Kidney glomerular epithelial cell (primary cell): ENCODE measurements at regions not wholly inside any gene's neighbourhood (a gene's known extent, or its start where the extent isn't known, plus 50 kb on each side); places are given as distances from the start of the nearest gene placed in this dataset.
"Not testable (repeated sequence)": the region's sequence is repeated elsewhere in the genome, so short reads cannot be mapped to it uniquely, and the experiment has no call there.

Experiments
- DNase-seq: peaks from one replicate; lab custom pipeline; 2025; lab: John Stamatoyannopoulos, UW

- no peak for DNase-seq
Measured at GRCh38 chr2:150266931-150267330, 220.5 kb downstream of the RND3 start.

DNA sequence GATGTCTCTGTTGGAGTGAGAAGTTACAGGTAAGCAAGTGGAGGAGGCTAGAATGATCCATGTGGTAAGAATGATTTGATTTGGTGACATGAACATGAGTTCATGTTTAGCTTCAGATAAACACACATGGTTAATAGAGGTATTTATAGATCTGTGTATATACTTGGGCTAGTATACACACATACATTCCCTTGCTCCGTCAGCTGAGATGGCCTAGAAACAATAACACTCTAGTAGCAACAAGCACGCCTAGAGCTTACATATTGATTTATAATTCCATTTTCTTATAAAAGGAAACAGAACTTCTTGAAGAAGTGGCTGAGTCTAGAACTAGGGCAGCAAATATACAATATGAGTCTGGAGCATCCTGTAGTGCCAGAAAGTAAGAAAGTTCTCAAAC lies 223.0 kb downstream of the RND3 start:
- DNase-seq: no peak

- DNase-seq: no peak
Measured at GRCh38 chr2:150261691-150262090, 225.8 kb downstream of the RND3 start.

GRCh38 chr2:150260636-150261035 lies 226.8 kb downstream of the RND3 start:
- DNase-seq: no peak

DNA sequence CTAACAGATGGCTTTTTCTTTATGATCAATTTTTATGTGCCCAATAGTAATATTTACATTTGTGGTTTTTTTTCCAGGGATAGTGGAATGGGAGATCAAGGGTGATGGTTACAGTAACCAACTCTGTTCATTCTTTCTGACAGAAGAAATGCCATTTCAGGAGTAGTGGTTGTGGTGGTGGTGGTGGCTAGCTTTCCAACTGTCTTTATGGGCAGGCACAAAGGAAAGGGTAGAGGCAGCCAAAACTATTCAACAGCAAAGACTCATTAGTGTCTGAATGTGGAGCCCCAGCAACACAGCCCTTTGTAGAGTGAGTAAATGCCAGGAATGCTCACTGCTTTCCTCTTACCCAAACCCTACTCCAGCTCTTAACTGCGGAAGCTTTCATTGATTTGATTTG lies 227.7 kb downstream of the RND3 start:
- DNase-seq: no peak

GRCh38 chr2:150258781-150259307 lies 228.6 kb downstream of the RND3 start:
- no peak for DNase-seq

DNA sequence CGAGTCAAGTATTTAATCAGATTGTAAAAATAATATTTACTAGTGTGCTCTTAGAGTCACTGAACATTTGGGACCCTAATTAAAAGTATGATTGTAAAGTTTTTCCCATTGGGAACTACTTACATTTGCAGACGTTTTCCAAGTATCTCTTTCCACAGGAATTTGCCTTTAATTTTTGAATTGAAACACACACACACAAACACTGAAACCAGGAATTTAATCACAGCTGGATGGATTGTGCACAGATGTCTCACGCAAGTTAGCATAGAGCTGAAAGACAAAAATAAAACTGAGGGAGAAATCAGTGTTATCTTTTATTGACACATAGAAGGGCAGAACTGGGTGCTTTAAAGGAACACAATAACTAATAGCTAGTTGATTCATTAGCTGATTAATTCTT lies 230.7 kb downstream of the RND3 start:
- no peak for DNase-seq

DNA sequence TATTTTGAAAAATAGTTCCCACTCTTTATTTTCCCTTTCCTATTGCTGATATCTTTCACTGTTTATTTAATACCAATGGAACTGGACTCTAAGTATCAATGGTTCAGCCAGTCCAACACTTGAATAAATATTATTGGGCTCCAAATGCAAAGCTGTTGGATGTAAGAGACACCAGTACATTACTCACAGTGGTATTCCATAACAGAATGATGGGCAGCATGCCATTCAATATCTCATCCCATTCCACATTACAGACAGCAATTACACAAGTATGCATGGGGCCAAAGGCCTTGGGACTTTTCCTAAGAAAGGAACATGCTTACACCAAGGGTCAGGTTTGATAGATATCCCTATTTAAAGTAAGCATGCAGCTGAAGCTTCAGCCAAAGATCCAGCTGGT lies 231.9 kb downstream of the RND3 start:
- DNase-seq: peak; percentile 20

DNA sequence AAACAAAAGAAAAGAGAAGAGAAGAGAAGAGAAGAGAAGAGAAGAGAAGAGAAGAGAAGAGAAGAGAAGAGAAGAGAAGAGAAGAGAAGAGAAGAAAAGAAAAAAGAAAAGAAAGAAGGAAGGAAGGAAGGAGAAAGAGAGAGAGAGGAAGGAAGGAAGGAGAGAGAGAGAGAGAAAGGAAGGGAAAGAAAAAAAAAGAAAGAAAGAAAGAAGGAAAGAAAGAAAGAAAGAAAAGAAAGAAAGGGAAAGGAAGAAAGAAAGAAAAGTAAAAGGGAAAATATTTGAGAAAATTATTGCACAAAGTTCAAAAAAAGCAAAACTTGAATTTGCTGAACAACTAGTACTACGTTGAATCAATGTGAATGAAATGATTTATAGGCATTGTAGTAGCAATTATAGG lies 237.7 kb downstream of the RND3 start:
- DNase-seq: not testable (repeated sequence)

DNA sequence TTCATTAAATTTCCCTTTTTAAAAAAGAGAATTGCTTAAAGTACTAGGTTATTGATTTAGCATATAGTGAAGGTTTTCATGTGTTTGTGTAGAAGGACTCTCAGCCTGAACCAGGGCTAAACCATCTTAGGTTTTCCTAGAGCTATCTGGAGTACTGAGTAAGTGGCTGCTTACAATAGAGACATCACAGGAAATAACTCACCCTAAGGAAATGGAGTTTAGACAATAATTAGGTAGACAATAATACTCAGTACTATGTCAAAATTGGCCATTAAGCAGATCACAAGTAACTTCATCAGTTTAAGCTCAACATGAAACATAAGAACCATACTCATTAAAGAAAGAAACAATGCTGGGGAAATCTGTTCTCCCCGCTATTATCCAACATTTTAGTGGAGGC lies 240.0 kb downstream of the RND3 start:
- DNase-seq: no peak

- DNase-seq: no peak
Measured at GRCh38 chr2:150234787-150235446, 252.6 kb downstream of the RND3 start.

- no peak for DNase-seq
Measured at GRCh38 chr2:150232871-150233270, 254.6 kb downstream of the RND3 start.

DNA sequence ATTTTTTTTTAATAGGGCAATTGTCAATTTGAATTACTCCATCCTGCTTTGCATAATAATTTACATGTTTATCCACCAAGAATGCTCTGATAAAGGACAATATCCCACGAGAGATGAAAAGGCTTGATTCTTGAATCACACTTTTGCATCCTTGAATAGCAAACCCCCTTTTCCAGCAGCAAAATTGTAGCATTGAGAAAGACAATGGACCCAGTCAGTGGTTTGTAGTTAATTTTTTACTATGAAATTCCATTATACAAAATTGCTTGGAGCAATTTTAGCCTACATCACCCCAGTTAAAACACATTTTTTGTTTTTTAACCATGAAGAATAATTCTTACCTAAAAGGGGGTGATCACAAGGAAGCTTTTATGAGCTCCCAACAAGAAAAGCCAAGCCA lies 255.1 kb downstream of the RND3 start:
- DNase-seq: no peak

- DNase-seq: no peak
Measured at GRCh38 chr2:150230616-150231015, 256.9 kb downstream of the RND3 start.

- no peak for DNase-seq
Measured at GRCh38 chr2:150230004-150230403, 257.5 kb downstream of the RND3 start.

- no peak for DNase-seq
Measured at GRCh38 chr2:150228936-150229335, 258.5 kb downstream of the RND3 start.

- no peak for DNase-seq
Measured at GRCh38 chr2:150225030-150225429, 262.4 kb downstream of the RND3 start.

DNA sequence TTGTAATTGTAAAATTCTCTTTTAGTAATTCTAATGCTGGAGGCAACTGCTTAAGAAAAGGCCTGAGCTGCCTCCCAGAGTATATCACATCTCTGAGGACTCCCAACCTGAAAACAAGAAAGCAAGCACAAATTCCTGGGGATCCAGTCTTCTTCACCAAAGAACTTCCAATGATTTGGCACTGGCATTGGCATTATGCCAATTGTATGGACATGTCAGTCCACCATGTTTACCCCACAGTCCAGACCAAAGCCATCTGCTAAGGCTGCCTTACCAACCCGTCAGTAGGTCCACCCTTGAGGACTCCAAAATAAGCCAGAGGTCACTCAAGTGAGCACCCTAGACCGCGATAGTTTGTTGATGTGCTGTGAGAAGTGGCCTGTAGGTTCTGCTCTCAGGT lies 263.1 kb downstream of the RND3 start:
- no peak for DNase-seq

DNA sequence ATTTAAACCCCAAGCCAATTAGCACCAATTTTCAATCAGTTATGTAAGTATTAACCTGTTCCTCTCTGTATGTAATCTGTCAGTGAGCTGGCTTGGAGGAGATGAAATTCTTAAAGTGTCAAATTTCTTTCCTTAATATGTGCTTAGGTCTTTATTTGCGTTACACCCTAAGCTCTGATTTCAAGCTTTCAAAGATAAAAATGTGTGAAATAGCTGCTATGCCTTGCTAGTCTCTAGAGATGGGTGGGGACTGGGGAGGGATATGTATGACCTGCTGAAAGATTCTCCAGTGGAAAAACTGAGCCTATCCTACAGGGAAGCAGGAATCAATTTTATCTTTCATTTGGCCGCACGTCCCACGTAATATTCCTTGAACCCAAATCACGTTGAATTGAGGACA lies 264.5 kb downstream of the RND3 start:
- no peak for DNase-seq

DNA sequence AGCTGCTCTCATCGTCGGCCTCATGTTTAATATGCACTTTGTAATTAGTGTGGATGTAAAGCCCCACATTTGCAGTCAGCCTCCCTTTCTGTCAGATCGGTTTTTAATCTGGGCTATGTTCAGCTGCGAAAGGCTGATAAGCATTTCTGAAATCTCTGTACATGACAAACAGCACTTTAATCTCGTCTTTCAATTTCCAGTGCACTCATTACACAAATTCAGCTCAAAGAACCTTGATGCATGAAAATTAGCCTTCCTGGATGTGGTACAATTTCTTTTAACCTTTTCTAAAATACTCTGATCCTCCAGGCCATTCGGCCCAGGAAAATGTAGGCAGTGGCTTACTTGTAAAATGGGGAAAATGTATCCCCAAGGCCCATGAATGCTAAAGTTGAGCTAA lies 265.1 kb downstream of the RND3 start:
- DNase-seq: no peak

DNA sequence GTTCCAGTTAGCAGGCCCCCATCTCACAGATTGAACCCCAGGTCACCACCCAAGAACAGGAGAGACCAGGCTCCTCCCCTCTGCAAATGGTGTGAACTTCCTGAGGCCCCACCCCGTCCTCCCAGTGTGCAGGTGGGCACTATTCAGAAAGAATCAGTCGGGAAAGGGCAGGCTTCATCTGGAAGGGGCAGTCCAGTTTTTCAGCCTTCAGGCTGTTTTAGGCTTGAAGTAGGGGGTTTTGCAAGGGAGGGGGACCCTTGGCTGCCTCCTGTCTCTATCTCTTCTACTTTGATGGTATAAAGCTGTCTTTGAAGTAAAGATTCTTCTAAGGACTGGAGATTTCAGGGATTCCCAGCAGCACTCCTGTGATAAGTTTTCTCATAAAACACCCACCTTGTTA lies 267.6 kb downstream of the RND3 start:
- DNase-seq: no peak

DNA sequence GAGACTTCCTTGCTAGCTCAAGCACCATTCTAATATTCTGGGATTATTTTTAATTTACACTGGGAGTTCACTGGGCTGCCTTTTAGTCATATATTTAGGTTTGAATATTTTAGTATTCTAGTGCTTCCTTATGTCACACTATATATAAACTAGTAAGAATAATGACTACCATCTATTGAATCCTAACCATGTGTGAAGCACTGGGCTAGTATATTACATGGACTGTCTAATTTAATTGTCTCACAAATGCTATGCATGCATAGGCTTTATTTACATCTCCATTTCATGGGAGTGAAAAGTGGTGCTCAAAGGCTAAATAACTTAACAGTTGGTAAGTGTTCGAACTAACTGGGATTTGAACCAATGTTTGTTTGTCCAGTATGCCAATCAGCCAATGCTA lies 272.4 kb downstream of the RND3 start:
- DNase-seq: no peak

GRCh38 chr2:150214626-150215025 lies 272.8 kb downstream of the RND3 start:
- no peak for DNase-seq

DNA sequence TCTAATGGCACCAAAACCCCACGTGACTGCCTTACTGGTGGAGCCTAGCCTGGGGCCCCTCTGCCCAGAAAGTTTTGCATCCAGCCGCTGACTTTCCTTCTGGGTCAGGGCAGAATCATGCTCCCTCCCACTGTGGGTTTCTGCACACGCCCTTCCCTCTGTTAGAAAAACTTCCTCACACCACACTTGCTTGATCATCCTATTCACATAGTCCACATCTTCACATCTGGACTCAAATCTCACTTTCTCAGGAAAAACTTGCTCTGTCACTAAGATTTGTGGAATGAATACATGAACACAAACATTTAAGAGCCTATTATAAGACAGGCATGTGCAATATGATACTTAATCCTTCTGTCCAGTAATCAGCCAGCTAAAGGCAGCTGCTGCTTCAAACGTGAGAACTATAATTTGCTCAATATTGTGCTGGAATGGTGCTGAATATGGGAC lies 274.7 kb downstream of the RND3 start:
- no peak for DNase-seq
